ENCODE measurements at regions not wholly inside any gene's neighbourhood (a gene's known extent, or its start where the extent isn't known, plus 50 kb on each side); places are given as distances from the start of the nearest gene placed in this dataset.

GRCh38 chr5:155919126-155919525 lies 407.8 kb upstream of the SGCD start:
- CTCF ChIA-PET (ENCODE audit: partially characterized antibody): no interaction called here
- Histone ChIP-seq H4K8ac (ENCODE audit: extremely low read depth, insufficient read depth, low read length) (no peak overlapping the region), H2BK12ac (ENCODE audit: low read depth, low read length) (no peak overlapping the region), H3K4me2 (ENCODE audit: insufficient read depth in 1 of 2, low read depth in 2 of 2, low read length in 2 of 2) (no peak overlapping the region), H3K4ac (replicated peaks; ENCODE audit: insufficient read length, low read depth, low read length) (no peak overlapping the region), H3K9me3 (ENCODE audit: insufficient read depth in 2 of 2, low read depth in 1 of 2, low read length in 1 of 2) (no peaks in the 10 kb centered on the region), H4K20me1 (replicated peaks in 1 of 2; ENCODE audit: control insufficient read depth in 1 of 2, insufficient read depth in 2 of 2, low read length in 2 of 2) (no peaks in the 10 kb centered on the region), H4K5ac (ENCODE audit: insufficient read length, low read depth, low read length) (no peak overlapping the region), H3K56ac (replicated peaks; ENCODE audit: insufficient read length, low read depth, low read length) (no peak overlapping the region), H3K27ac (ENCODE audit: low read depth, low read length) (no peak overlapping the region), H2BK20ac (ENCODE audit: low read length) (no peak overlapping the region), H4K91ac (replicated peaks; ENCODE audit: insufficient read length, low read length) (no peak overlapping the region), H3K4me3 (ENCODE audit: extremely low read depth in 1 of 4, insufficient read depth in 2 of 4, low read depth in 3 of 4, low read length in 4 of 4) (no peak overlapping the region), H2AK5ac (ENCODE audit: low read depth, low read length) (no peak overlapping the region), H2AFZ (ENCODE audit: low read length) (no peak overlapping the region), H2BK120ac (replicated peaks; ENCODE audit: low read depth, low read length) (no peak overlapping the region), H3K18ac (ENCODE audit: extremely low read depth, low read length) (no peak overlapping the region), H2BK5ac (ENCODE audit: low read depth, low read length) (no peak overlapping the region), H3K27me3 (replicated peaks in 1 of 4; ENCODE audit: control insufficient read depth in 3 of 4, extremely low read depth in 1 of 4, insufficient read depth in 3 of 4, low read length in 3 of 4) (no peaks in the 10 kb centered on the region), H3K23me2 (ENCODE audit: low read depth, low read length) (no peaks in the 10 kb centered on the region; the same call in 1 of the 2 replicates), H3K9ac (replicated peaks in 1 of 4; ENCODE audit: extremely low read depth in 1 of 4, low read depth in 3 of 4, low read length in 3 of 4) (no peak overlapping the region), H3K14ac (ENCODE audit: insufficient read length) (no peak overlapping the region), H3K36me3 (ENCODE audit: control insufficient read depth in 2 of 4, insufficient read depth in 4 of 4, low read length in 3 of 4) (no peaks in the 10 kb centered on the region), H2BK15ac (ENCODE audit: low read length) (no peak overlapping the region), H3K4me1 (replicated peaks in 1 of 4; ENCODE audit: control insufficient read depth in 3 of 4, insufficient read depth in 4 of 4, low read length in 3 of 4) (peaks cover 0 to 4% (median under 1%) of the 10 kb centered on the region in 4 experiments; a peak in 3 of 7 replicates), H3K23ac (ENCODE audit: insufficient read length) (no peak overlapping the region), H3K79me2 (ENCODE audit: control insufficient read depth in 1 of 2, insufficient read depth in 2 of 2, low read length in 2 of 2) (no peaks in the 10 kb centered on the region), H3K79me1 (ENCODE audit: low read depth, low read length) (no peaks in the 10 kb centered on the region)
- WGBS, 2 experiments (ENCODE audit: extremely low coverage in 1 of 2, insufficient coverage in 1 of 2, insufficient read length in 1 of 2, insufficient replicate concordance in 2 of 2, low coverage in 1 of 2, low lambda C conversion rate in 2 of 2, missing lambda C conversion rate in 1 of 2): 94% methylated on average over 2 of the region's 2 CpGs; no CpG with 5 or more reads in 1 of the 2 experiments
- POLR2A ChIA-PET (ENCODE audit: partially characterized antibody): no interaction called here
- DNase-seq (ENCODE audit: low read depth in 1 of 2, low spot score in 2 of 2) (no peak), FAIRE-seq (no peak)
- TF ChIP-seq YY1 (IDR thresholded peaks at IDR 0.05; ENCODE audit: low read depth, low read length): no peak
- TF ChIP-seq SP2 (IDR thresholded peaks at IDR 0.05; ENCODE audit: low read length): no peak
- no peak for TF ChIP-seq HDAC6 (IDR thresholded peaks at IDR 0.05; ENCODE audit: low read depth, low read length)
- no peak for TF ChIP-seq POU5F1 (IDR thresholded peaks at IDR 0.05; ENCODE audit: low read depth, low read length)
- TF ChIP-seq ATF2 (IDR thresholded peaks at IDR 0.05; ENCODE audit: low read length): no peak

All from H1 (cell line).